K562 (cell line): ENCODE measurements at regions not wholly inside any gene's neighbourhood (a gene's known extent, or its start where the extent isn't known, plus 50 kb on each side); places are given as distances from the start of the nearest gene placed in this dataset.

Experiments used
- ATAC-seq: fragments of 200-7000 bp; cut with Tn5 transposase; 3 replicates; pipeline ENCODE4 v1.9.1; 2020; ENCODE audit warnings: moderate library complexity
- BruUV-seq: library from RNA; stranded (reverse); fragments of 400-500 nt; replicated peaks from 2 replicates; lab custom pipeline; 2021; lab: Mats Ljungman, UMichigan
- CTCF ChIA-PET: fragments of 300-600 bp; formaldehyde crosslinking; extraction: SDS; loops from one replicate; lab custom pipeline; 2021; ENCODE audit warnings: low intra/inter-chr PET ratio; lab: Yijun Ruan, JAX
- POLR2A ChIA-PET: fragments of 300-600, 350-650 bp; sonication (Branson Sonifier 250); formaldehyde crosslinking; extraction: SDS; loops from one replicate; lab custom pipeline; 2021; ENCODE audit warnings: antibody characterized with exemption, inconsistent platforms; lab: Yijun Ruan, JAX
- DNase-seq, 4 experiments: peaks; one replicate each; pipeline versions ENCODE4 v3.0.0 to v3.0.0-alpha.2; 2011 to 2018; ENCODE audit warnings: low spot score in 3 of 4, mixed read lengths in 3 of 4; ENCODE audit errors: extremely low read depth in 1 of 4
- FAIRE-seq: peaks from 2 replicates; lab custom pipeline; 2011; peaks lifted over from hg19 to GRCh38; lab: Jason Lieb, UNC
- H2AFZ ChIP-seq: 2 replicates; pipeline ENCODE4 v1.6.0; 2011; ENCODE audit warnings: low read depth, low read length, control low read depth, inconsistent platforms
- H3K27ac ChIP-seq: fragments of 200-600 bp; 3 replicates; pipeline ENCODE4 v1.8.0; 2011; ENCODE audit warnings: low read depth, mild to moderate bottlenecking, control low read depth, inconsistent platforms, low read length, moderate library complexity, mixed read lengths; ENCODE audit errors: extremely low read depth
- H3K27me3 ChIP-seq, 2 experiments: fragments of 300-600 bp in 1 of 2; 2 replicates in 1 of 2; 3 replicates in 1 of 2; pipeline versions ENCODE4 v1.6.0 to v1.8.0; 2011; ENCODE audit warnings: inconsistent platforms in 2 of 2, low read length in 2 of 2, mild to moderate bottlenecking in 1 of 2, mixed read lengths in 1 of 2, moderate library complexity in 1 of 2; ENCODE audit not compliant: control insufficient read depth in 2 of 2, insufficient read depth in 2 of 2
- H3K36me3 ChIP-seq: fragments of 300-600 bp; 3 replicates; pipeline ENCODE4 v1.8.0; 2011; ENCODE audit warnings: mild to moderate bottlenecking, low read length, inconsistent platforms; ENCODE audit not compliant: control insufficient read depth, insufficient read depth
- H3K4me1 ChIP-seq, 2 experiments: fragments of 200-600 bp in 1 of 2; replicated peaks in 1 of 2; 2 replicates in 1 of 2; 3 replicates in 1 of 2; pipeline versions ENCODE4 v1.5.1 to v1.8.0; 2011; ENCODE audit warnings: inconsistent platforms in 2 of 2, low read length in 2 of 2, mild to moderate bottlenecking in 1 of 2, mixed read lengths in 1 of 2, moderate library complexity in 1 of 2; ENCODE audit not compliant: control insufficient read depth in 2 of 2, insufficient read depth in 2 of 2
- H3K4me2 ChIP-seq: 2 replicates; pipeline ENCODE4 v1.6.1; 2011; ENCODE audit warnings: low read length, control low read depth, inconsistent platforms, mixed read lengths; ENCODE audit not compliant: insufficient read depth
- H3K4me3 ChIP-seq: fragments of 200-600 bp; sonication (generic), shearing (Covaris generic); 2 replicates; pipeline ENCODE4 v1.5.1; 2016; ENCODE audit warnings: control low read depth, inconsistent platforms
- H3K79me2 ChIP-seq: fragments of 200-600 bp; 3 replicates; pipeline ENCODE4 v1.8.0; 2011; ENCODE audit warnings: low read length, inconsistent platforms; ENCODE audit not compliant: control insufficient read depth, insufficient read depth
- H3K9ac ChIP-seq, 2 experiments: 2 replicates each; pipeline versions ENCODE4 v1.6.0 to v1.6.1; 2011; ENCODE audit warnings: low read depth in 2 of 2, low read length in 2 of 2, control low read depth in 1 of 2, inconsistent platforms in 1 of 2, mild to moderate bottlenecking in 1 of 2, mixed read lengths in 1 of 2; ENCODE audit not compliant: insufficient read depth in 1 of 2
- H3K9me1 ChIP-seq: one replicate; pipeline ENCODE4 v1.6.0; 2011; ENCODE audit warnings: inconsistent platforms, mild to moderate bottlenecking, low read length, moderate library complexity; ENCODE audit not compliant: control insufficient read depth, insufficient read depth
- H3K9me3 ChIP-seq: replicated peaks from 2 replicates; pipeline ENCODE4 v1.5.1; 2011; ENCODE audit warnings: low read depth, low read length, inconsistent platforms; ENCODE audit not compliant: control insufficient read depth, insufficient read depth
- H4K20me1 ChIP-seq: replicated peaks from 2 replicates; pipeline ENCODE4 v1.6.1; 2011; ENCODE audit warnings: low read length, inconsistent platforms, mixed read lengths; ENCODE audit not compliant: control insufficient read depth, insufficient read depth
- BDP1 ChIP-seq: IDR thresholded peaks from 3 replicates; pipeline ENCODE4 v1.6.1; 2011; ENCODE audit not compliant: insufficient read length, insufficient read depth
- E2F8 ChIP-seq: fragments of 450-650 bp; IDR thresholded peaks from 2 replicates; pipeline ENCODE4 v1.7.1; 2018; ENCODE audit warnings: mild to moderate bottlenecking, low read depth; ENCODE audit not compliant: partially characterized antibody
- EWSR1 ChIP-seq: fragments of 450-650 bp; IDR thresholded peaks from 2 replicates; pipeline ENCODE4 v1.6.1; 2018; ENCODE audit warnings: borderline replicate concordance, mild to moderate bottlenecking, low read depth, moderate library complexity; ENCODE audit not compliant: partially characterized antibody
- FOXO4 ChIP-seq: fragments of 450-650 bp; formaldehyde crosslinking; IDR thresholded peaks from 2 replicates; pipeline ENCODE4 v1.4.0; 2020; ENCODE audit warnings: mild to moderate bottlenecking, moderate library complexity
- FOXP1 ChIP-seq: sonication (generic); formaldehyde crosslinking; IDR thresholded peaks from 2 replicates; pipeline ENCODE4 v1.8.0; 2022; ENCODE audit warnings: mild to moderate bottlenecking, missing genetic modification reagents
- KAT2B ChIP-seq: IDR thresholded peaks from one replicate; pipeline ENCODE4 v1.6.1; 2012; ENCODE audit warnings: low read depth, mild to moderate bottlenecking, control low read depth, inconsistent platforms, low read length, moderate library complexity
- MCM7 ChIP-seq, 2 experiments: fragments of 450-650 bp; IDR thresholded peaks; 2 replicates each; pipeline ENCODE4 v1.6.1; 2016 to 2018
- NCOR1 ChIP-seq: fragments of 450-650 bp; IDR thresholded peaks from 2 replicates; pipeline ENCODE4 v1.6.1; 2016; ENCODE audit warnings: mild to moderate bottlenecking, moderate library complexity
- RAD21 ChIP-seq, 2 experiments: fragments of 250-450 bp in 1 of 2; fragments of 450-650 bp in 1 of 2; sonication (Bioruptor Pico) in 1 of 2; formaldehyde crosslinking in 1 of 2; IDR thresholded peaks in 1 of 2; conservative IDR thresholded peaks in 1 of 2; 2 replicates each; pipeline versions ENCODE4 v1.4.0 to v1.8.0; 2020 to 2022; ENCODE audit warnings: mild to moderate bottlenecking in 2 of 2, moderate library complexity in 1 of 2
- RAD51 ChIP-seq: fragments of 450-650 bp; IDR thresholded peaks from 2 replicates; pipeline ENCODE4 v1.7.1; 2016; ENCODE audit warnings: low read depth, mild to moderate bottlenecking, borderline replicate concordance
- ZC3H8 ChIP-seq: fragments of 450-650 bp; IDR thresholded peaks from 2 replicates; pipeline ENCODE4 v1.6.1; 2017
- ZNF133 ChIP-seq: fragments of 250-450 bp; sonication (Bioruptor Pico); IDR thresholded peaks from 2 replicates; pipeline ENCODE4 v1.4.0; 2020; ENCODE audit warnings: mild to moderate bottlenecking
- ZNF184 ChIP-seq: sonication (generic); formaldehyde crosslinking; IDR thresholded peaks from 2 replicates; pipeline ENCODE4 v1.5.0; 2020; ENCODE audit warnings: missing genetic modification reagents
- WGBS: fragments of 100-300 bp; shearing (Covaris generic); methylation state at CpG from one replicate; pipeline ENCODE4 v1.1.6; 2016; ENCODE audit warnings: low coverage, mixed read lengths; ENCODE audit not compliant: insufficient coverage; ENCODE audit errors: missing lambda C conversion rate; 5-methylcytosine and 5-hydroxymethylcytosine counted together
- in situ Hi-C: fragments of 300-500 bp; cut with MboI; formaldehyde crosslinking; loops from 4 replicates; pipeline ENCODE4 v1.15.0; 2018; ENCODE audit warnings: inconsistent platforms, mixed read lengths
- intact Hi-C: fragments of 100-400 bp; cut with micrococcal nuclease; formaldehyde crosslinking; loops from 2 replicates; pipeline ENCODE4 v1.14.2; 2022

GRCh38 chr5:107736638-107737037 is 65.9 kb upstream of the EFNA5 start:
- Histone ChIP-seq H2AFZ (no peak overlapping the region), H3K4me3 (no peak overlapping the region), H3K9ac (no peak overlapping the region), H3K79me2 (no peaks in the 10 kb centered on the region), H3K4me2 (no peak overlapping the region), H3K36me3 (no peaks in the 10 kb centered on the region), H3K27ac (no peak overlapping the region), H3K4me1 (no peaks in the 10 kb centered on the region), H4K20me1 (no peaks in the 10 kb centered on the region), H3K9me1 (no peaks in the 10 kb centered on the region), H3K27me3 (no peaks in the 10 kb centered on the region), H3K9me3 (no peaks in the 10 kb centered on the region)
- in situ Hi-C loops (no loop called here), intact Hi-C loops (no loop called here)
- FAIRE-seq = no peak
- ChIA-PET CTCF (no interaction called here), POLR2A (no interaction called here)
- DNase-seq = no peak
- 0% methylated on average over 1 of the region's 1 CpG for WGBS
- no peak for ATAC-seq
- BruUV-seq = no TSS peak
- TF ChIP-seq KAT2B = no peak
- no peak for TF ChIP-seq ZNF133 (CRISPR knock-in tag)
- TF ChIP-seq RAD21 (CRISPR knock-in tag; conservative IDR thresholded peaks at IDR 0.05 in 1 of 2, IDR thresholded peaks at IDR 0.05 in 1 of 2) = no peak
- TF ChIP-seq RAD51 = no peak
- no peak for TF ChIP-seq EWSR1
- no peak for TF ChIP-seq BDP1
- no peak for TF ChIP-seq MCM7 (IDR thresholded peaks at IDR 0.05)
- no peak for TF ChIP-seq ZNF184 (CRISPR knock-in tag)
- TF ChIP-seq NCOR1 = no peak
- no peak for TF ChIP-seq ZC3H8
- no peak for TF ChIP-seq FOXP1 (CRISPR knock-in tag)
- TF ChIP-seq FOXO4 (CRISPR knock-in tag) = no peak
- TF ChIP-seq E2F8 = no peak
